ENCODE measurements at regions not wholly inside any gene's neighbourhood (a gene's known extent, or its start where the extent isn't known, plus 50 kb on each side); places are given as distances from the start of the nearest gene placed in this dataset.

DNA sequence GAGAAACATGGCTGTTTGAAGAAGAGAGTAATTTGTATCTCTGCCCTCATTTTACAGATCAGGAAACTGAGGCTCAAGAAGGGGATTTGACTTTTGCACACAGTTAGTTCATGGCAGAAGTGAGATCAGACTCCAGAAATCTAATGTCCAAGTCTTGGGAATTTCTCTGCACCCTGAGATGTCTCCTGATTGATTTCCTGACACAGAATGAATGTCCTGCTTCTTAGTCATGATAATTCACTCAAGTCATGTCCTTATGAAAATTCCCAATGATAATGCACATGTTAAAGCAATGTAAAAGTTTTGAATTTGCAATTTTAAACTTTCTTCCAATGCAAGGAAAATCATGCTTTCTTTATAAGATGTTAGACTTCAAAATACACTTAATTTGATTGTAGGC lies 105.9 kb downstream of the ACKR3 start:
- TF ChIP-seq EZH2 (IDR thresholded peaks at IDR 0.05; ENCODE audit: low read depth): no peak
- TF ChIP-seq, protein P1, sequence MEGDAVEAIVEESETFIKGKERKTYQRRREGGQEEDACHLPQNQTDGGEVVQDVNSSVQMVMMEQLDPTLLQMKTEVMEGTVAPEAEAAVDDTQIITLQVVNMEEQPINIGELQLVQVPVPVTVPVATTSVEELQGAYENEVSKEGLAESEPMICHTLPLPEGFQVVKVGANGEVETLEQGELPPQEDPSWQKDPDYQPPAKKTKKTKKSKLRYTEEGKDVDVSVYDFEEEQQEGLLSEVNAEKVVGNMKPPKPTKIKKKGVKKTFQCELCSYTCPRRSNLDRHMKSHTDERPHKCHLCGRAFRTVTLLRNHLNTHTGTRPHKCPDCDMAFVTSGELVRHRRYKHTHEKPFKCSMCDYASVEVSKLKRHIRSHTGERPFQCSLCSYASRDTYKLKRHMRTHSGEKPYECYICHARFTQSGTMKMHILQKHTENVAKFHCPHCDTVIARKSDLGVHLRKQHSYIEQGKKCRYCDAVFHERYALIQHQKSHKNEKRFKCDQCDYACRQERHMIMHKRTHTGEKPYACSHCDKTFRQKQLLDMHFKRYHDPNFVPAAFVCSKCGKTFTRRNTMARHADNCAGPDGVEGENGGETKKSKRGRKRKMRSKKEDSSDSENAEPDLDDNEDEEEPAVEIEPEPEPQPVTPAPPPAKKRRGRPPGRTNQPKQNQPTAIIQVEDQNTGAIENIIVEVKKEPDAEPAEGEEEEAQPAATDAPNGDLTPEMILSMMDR (conservative IDR thresholded peaks at IDR 0.05): no peak
